Stimulated activated CD4-positive, alpha-beta T cell treated with anti-CD3 and anti-CD28 coated beads, TNF-alpha, amount 100 ng/mL, for 1 hour (primary cell): ENCODE measurements at regions not wholly inside any gene's neighbourhood (a gene's known extent, or its start where the extent isn't known, plus 50 kb on each side); places are given as distances from the start of the nearest gene placed in this dataset.

Experiments
- DNase-seq, 3 donors: peaks; one replicate each; pipeline ENCODE4 v3.0.0-alpha.2; 2020; ENCODE audit warnings: low read depth in 3 of 3, low spot score in 1 of 3

GRCh38 chr10:128312250-128312649, 186.0 kb upstream of the MKI67 start:
- DNase-seq, result no peak

- DNase-seq, result no peak
These were observed 188.5 kb upstream of the MKI67 start for GRCh38 chr10:128314686-128315085.

GRCh38 chr10:128316121-128316726, 190.0 kb upstream of the MKI67 start:
- no peak for DNase-seq

GRCh38 chr10:128316925-128317324, 190.7 kb upstream of the MKI67 start:
- no peak for DNase-seq

GRCh38 chr10:128318366-128318765, 192.1 kb upstream of the MKI67 start:
- DNase-seq, result no peak

- DNase-seq, result no peak
These were observed 192.7 kb upstream of the MKI67 start for GRCh38 chr10:128318913-128319312.

GRCh38 chr10:128322106-128322505, 195.9 kb upstream of the MKI67 start:
- DNase-seq, result no peak

- no peak for DNase-seq
These were observed 196.7 kb upstream of the MKI67 start for GRCh38 chr10:128322950-128323349.

- DNase-seq, result no peak
These were observed 198.0 kb upstream of the MKI67 start for GRCh38 chr10:128324058-128324827.

- no peak for DNase-seq
These were observed 199.6 kb upstream of the MKI67 start for GRCh38 chr10:128325788-128326187.

- DNase-seq, result no peak
These were observed 200.0 kb upstream of the MKI67 start for GRCh38 chr10:128326251-128326650.

- no peak for DNase-seq
These were observed 200.6 kb upstream of the MKI67 start for GRCh38 chr10:128326851-128327250.

GRCh38 chr10:128336401-128336800, 210.2 kb upstream of the MKI67 start:
- no peak for DNase-seq

- no peak for DNase-seq
These were observed 211.7 kb upstream of the MKI67 start for GRCh38 chr10:128337860-128338378.

- no peak for DNase-seq
These were observed 212.7 kb upstream of the MKI67 start for GRCh38 chr10:128338951-128339350.

GRCh38 chr10:128339753-128340152, 213.5 kb upstream of the MKI67 start:
- DNase-seq, result no peak

GRCh38 chr10:128345353-128345752, 219.1 kb upstream of the MKI67 start:
- DNase-seq, result no peak

- DNase-seq, result no peak
These were observed 234.6 kb upstream of the MKI67 start for GRCh38 chr10:128360783-128361182.

GRCh38 chr10:128361487-128361886, 235.3 kb upstream of the MKI67 start:
- no peak for DNase-seq

- no peak for DNase-seq
These were observed 236.3 kb upstream of the MKI67 start for GRCh38 chr10:128362514-128362913.

- no peak for DNase-seq
These were observed 238.4 kb upstream of the MKI67 start for GRCh38 chr10:128364631-128365030.

GRCh38 chr10:128365156-128365725, 239.0 kb upstream of the MKI67 start:
- no peak for DNase-seq
